SK-N-MC (cell line): ENCODE measurements at regions not wholly inside any gene's neighbourhood (a gene's known extent, or its start where the extent isn't known, plus 50 kb on each side); places are given as distances from the start of the nearest gene placed in this dataset.

Experiments
- DNase-seq: peaks from one replicate; pipeline ENCODE4 v3.0.0-alpha.2; 2011; ENCODE audit warnings: low read depth, low spot score
- H3K27ac ChIP-seq: fragments of 200-600 bp; sonication (generic); 2 replicates; pipeline ENCODE4 v1.5.1; 2016; ENCODE audit warnings: mixed run types
- H3K36me3 ChIP-seq: fragments of 200-600 bp; sonication (generic); 2 replicates; pipeline ENCODE4 v1.6.1; 2017; ENCODE audit warnings: antibody characterized with exemption, low read length, mixed read lengths; ENCODE audit not compliant: insufficient read depth
- H3K4me3 ChIP-seq: fragments of 200-600 bp; sonication (generic); 2 replicates; pipeline ENCODE4 v1.5.1; 2016
- H3K9ac ChIP-seq: fragments of 200-600 bp; sonication (generic); 2 replicates; pipeline ENCODE4 v1.8.0; 2017; ENCODE audit warnings: mixed run types, mixed read lengths; ENCODE audit not compliant: insufficient read length
- H3K9me3 ChIP-seq: fragments of 200-600 bp; sonication (generic); 2 replicates; pipeline ENCODE4 v1.6.1; 2017; ENCODE audit warnings: low read depth, mild to moderate bottlenecking, antibody characterized with exemption, low read length, moderate library complexity, mixed read lengths
- EZH2 ChIP-seq: fragments of 200-600 bp; sonication (generic); IDR thresholded peaks from one replicate; pipeline ENCODE4 v1.6.1; 2017; ENCODE audit warnings: antibody characterized with exemption
- FOXP2 ChIP-seq: optimal IDR thresholded peaks from 2 replicates; pipeline ENCODE3; 2011; ENCODE audit warnings: mild to moderate bottlenecking, moderate library complexity; ENCODE audit not compliant: insufficient read depth; ENCODE audit errors: extremely low read length, control extremely low read depth
- POLR2AphosphoS5 ChIP-seq: IDR thresholded peaks from 2 replicates; pipeline ENCODE4 v1.6.1; 2012; ENCODE audit warnings: mild to moderate bottlenecking, low read depth, low read length, borderline replicate concordance

GRCh38 chr5:17690473-17690872 lies 56.2 kb downstream of the TAF11L14 start:
- TF ChIP-seq EZH2 (no peak), POLR2AphosphoS5 (no peak), FOXP2 (no peak)
- no peak overlapping the region for H3K4me3 ChIP-seq
- DNase-seq = no peak
- no peak overlapping the region for H3K27ac ChIP-seq
- H3K9ac ChIP-seq = no peak overlapping the region
- no peaks in the 10 kb centered on the region for H3K36me3 ChIP-seq
- no peaks in the 10 kb centered on the region for H3K9me3 ChIP-seq

- no peak overlapping the region for H3K27ac ChIP-seq
- no peak overlapping the region for H3K9ac ChIP-seq
- H3K9me3 ChIP-seq = no peaks in the 10 kb centered on the region
- no peak for DNase-seq
- no peaks in the 10 kb centered on the region for H3K36me3 ChIP-seq
- TF ChIP-seq POLR2AphosphoS5 = no peak
- no peak for TF ChIP-seq EZH2
- TF ChIP-seq FOXP2 = no peak
- no peak overlapping the region for H3K4me3 ChIP-seq
These were observed 57.5 kb downstream of the TAF11L14 start for GRCh38 chr5:17691762-17692161.

DNA sequence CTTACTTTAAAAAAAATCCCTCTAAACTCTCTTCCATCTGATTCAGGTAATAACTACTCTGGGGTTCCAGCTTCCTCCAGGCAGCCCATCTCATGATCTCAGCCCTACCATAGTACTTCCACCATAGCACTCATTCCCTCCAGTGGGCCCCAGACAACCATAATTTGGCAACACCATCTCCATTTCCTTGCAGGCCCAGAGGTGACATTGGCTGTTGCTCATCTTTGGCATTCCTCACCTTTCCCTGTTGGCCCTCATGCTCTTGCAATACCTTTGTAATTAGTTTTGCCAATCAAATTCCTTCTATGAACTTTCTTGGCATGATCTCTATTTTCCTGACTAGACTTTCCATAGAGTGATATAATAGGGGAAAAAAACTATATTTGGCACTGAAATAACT lies 60.1 kb downstream of the TAF11L14 start:
- Histone ChIP-seq H3K4me3 (no peak overlapping the region), H3K9me3 (no peaks in the 10 kb centered on the region), H3K9ac (no peak overlapping the region), H3K27ac (no peak overlapping the region), H3K36me3 (no peaks in the 10 kb centered on the region)
- no peak for DNase-seq
- TF ChIP-seq FOXP2 = no peak
- no peak for TF ChIP-seq POLR2AphosphoS5
- no peak for TF ChIP-seq EZH2

- TF ChIP-seq POLR2AphosphoS5 (no peak), EZH2 (no peak), FOXP2 (no peak)
- no peaks in the 10 kb centered on the region for H3K36me3 ChIP-seq
- H3K9me3 ChIP-seq = no peaks in the 10 kb centered on the region
- DNase-seq = no peak
- H3K4me3 ChIP-seq = no peak overlapping the region
- H3K27ac ChIP-seq = no peak overlapping the region
- no peak overlapping the region for H3K9ac ChIP-seq
These were observed 60.7 kb downstream of the TAF11L14 start for GRCh38 chr5:17694914-17695313.

DNA sequence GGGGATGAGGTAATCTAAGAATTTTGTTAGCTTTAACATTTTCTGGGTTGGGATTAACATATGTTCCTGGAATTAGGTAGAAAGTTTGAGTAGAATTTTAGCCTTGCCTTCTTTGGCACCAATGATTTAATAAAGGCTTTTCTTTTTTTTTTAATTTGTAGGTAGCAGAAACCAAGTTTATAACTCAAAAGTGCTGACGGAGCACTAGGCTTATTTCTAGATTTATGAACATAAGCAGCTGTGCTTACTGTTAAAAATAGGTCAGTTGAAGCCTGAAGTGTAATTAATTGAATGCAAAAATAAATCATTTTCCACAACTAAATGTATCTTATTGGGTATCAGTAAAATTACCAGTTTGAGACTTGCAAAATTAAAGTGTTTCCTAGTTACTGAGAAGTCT lies 62.4 kb downstream of the TAF11L14 start:
- no peak for DNase-seq
- H3K36me3 ChIP-seq = no peaks in the 10 kb centered on the region
- no peaks in the 10 kb centered on the region for H3K9me3 ChIP-seq
- H3K9ac ChIP-seq = no peak overlapping the region
- no peak for TF ChIP-seq FOXP2
- no peak for TF ChIP-seq EZH2
- no peak for TF ChIP-seq POLR2AphosphoS5
- peak overlapping the region; percentile 58; the same call in 1 of the 2 replicates for H3K27ac ChIP-seq
- no peak overlapping the region; the same call in 1 of the 2 replicates for H3K4me3 ChIP-seq

DNA sequence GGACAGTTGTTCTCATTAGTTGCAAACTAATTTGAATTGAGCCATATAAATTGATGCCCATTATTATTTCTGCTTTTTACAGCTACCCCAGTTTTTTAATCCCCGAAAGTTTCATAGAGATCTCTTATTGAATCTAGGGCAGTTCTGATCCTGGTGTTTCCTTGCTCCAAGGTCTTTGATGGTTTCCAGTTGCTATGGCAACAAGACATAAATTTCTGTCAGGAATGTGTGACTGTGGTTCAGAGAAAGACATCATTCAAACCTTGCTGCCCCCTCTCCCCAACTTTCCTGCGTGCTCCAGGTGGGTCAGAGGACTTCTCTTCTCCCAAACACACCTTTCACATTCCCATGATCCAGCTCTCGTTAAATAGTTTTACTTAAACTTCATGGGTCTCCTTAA lies 63.4 kb downstream of the TAF11L14 start:
- DNase-seq = no peak
- no peak overlapping the region for H3K9ac ChIP-seq
- no peaks in the 10 kb centered on the region for H3K9me3 ChIP-seq
- no peak overlapping the region for H3K4me3 ChIP-seq
- no peak overlapping the region for H3K27ac ChIP-seq
- H3K36me3 ChIP-seq = no peaks in the 10 kb centered on the region
- TF ChIP-seq POLR2AphosphoS5 (no peak), EZH2 (no peak), FOXP2 (no peak)

GRCh38 chr5:17709011-17709710 lies 74.9 kb downstream of the TAF11L14 start:
- no peak for TF ChIP-seq EZH2
- no peak for TF ChIP-seq POLR2AphosphoS5
- TF ChIP-seq FOXP2 = no peak
- no peak for DNase-seq
- H3K36me3 ChIP-seq = no peaks in the 10 kb centered on the region
- H3K27ac ChIP-seq = no peak overlapping the region
- no peak overlapping the region for H3K4me3 ChIP-seq
- H3K9me3 ChIP-seq = no peaks in the 10 kb centered on the region
- no peak overlapping the region for H3K9ac ChIP-seq

DNA sequence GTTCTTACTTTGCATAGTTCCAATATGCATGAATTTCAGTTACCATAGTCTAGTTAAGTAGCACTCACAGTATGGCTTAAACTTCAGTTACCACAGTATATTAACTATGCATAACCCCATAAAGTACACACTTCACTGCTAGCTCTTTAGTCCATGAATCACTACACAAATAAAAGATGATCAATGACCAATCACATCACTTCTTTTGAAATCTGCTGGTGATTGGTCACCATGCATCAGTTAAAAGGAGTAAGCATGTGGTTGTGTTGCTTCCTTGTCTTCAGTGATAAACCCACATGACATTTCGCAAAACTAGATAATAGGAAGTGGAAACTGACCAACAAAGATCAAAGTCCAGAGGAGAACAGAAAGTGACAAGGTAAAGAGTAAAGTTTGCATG lies 79.0 kb downstream of the TAF11L14 start:
- H3K4me3 ChIP-seq = no peak overlapping the region
- no peak overlapping the region for H3K9ac ChIP-seq
- H3K9me3 ChIP-seq = no peaks in the 10 kb centered on the region
- no peak for DNase-seq
- TF ChIP-seq POLR2AphosphoS5 = no peak
- TF ChIP-seq EZH2 = no peak
- TF ChIP-seq FOXP2 = no peak
- H3K36me3 ChIP-seq = no peaks in the 10 kb centered on the region
- H3K27ac ChIP-seq = no peak overlapping the region

- no peak overlapping the region for H3K9ac ChIP-seq
- H3K36me3 ChIP-seq = no peaks in the 10 kb centered on the region
- no peak for DNase-seq
- no peak overlapping the region for H3K4me3 ChIP-seq
- no peaks in the 10 kb centered on the region for H3K9me3 ChIP-seq
- TF ChIP-seq FOXP2 = no peak
- TF ChIP-seq EZH2 = no peak
- no peak for TF ChIP-seq POLR2AphosphoS5
- no peak overlapping the region for H3K27ac ChIP-seq
These were observed 79.9 kb downstream of the TAF11L14 start for GRCh38 chr5:17714186-17714585.
